ENCODE measurements at regions not wholly inside any gene's neighbourhood (a gene's known extent, or its start where the extent isn't known, plus 50 kb on each side); places are given as distances from the start of the nearest gene placed in this dataset.

GRCh38 chr15:70292076-70292760 lies 194.5 kb upstream of the TLE3 start:
- no peaks in the 10 kb centered on the region for H3K9me3 ChIP-seq
- H3K27ac ChIP-seq: no peak overlapping the region
- no peak overlapping the region for H3K4me3 ChIP-seq
- DNase-seq: no peak
- no peaks in the 10 kb centered on the region for H3K36me3 ChIP-seq
- H3K4me1 ChIP-seq: no peaks in the 10 kb centered on the region
- no peaks in the 10 kb centered on the region for H3K27me3 ChIP-seq
- no peak for TF ChIP-seq POLR2A (IDR thresholded peaks at IDR 0.05)
- TF ChIP-seq, protein P1, sequence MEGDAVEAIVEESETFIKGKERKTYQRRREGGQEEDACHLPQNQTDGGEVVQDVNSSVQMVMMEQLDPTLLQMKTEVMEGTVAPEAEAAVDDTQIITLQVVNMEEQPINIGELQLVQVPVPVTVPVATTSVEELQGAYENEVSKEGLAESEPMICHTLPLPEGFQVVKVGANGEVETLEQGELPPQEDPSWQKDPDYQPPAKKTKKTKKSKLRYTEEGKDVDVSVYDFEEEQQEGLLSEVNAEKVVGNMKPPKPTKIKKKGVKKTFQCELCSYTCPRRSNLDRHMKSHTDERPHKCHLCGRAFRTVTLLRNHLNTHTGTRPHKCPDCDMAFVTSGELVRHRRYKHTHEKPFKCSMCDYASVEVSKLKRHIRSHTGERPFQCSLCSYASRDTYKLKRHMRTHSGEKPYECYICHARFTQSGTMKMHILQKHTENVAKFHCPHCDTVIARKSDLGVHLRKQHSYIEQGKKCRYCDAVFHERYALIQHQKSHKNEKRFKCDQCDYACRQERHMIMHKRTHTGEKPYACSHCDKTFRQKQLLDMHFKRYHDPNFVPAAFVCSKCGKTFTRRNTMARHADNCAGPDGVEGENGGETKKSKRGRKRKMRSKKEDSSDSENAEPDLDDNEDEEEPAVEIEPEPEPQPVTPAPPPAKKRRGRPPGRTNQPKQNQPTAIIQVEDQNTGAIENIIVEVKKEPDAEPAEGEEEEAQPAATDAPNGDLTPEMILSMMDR (IDR thresholded peaks at IDR 0.05): no peak

- no peaks in the 10 kb centered on the region for H3K9me3 ChIP-seq
- H3K36me3 ChIP-seq: no peaks in the 10 kb centered on the region
- H3K27me3 ChIP-seq: no peaks in the 10 kb centered on the region
- no peak overlapping the region for H3K27ac ChIP-seq
- H3K4me3 ChIP-seq: no peak overlapping the region
- peak in 1 of 3 donors; percentile 30 for DNase-seq
- TF ChIP-seq, protein P1 (IDR thresholded peaks at IDR 0.05): no peak
- TF ChIP-seq POLR2A (IDR thresholded peaks at IDR 0.05): no peak
- H3K4me1 ChIP-seq: no peaks in the 10 kb centered on the region
Measured at GRCh38 chr15:70291305-70292075, 193.8 kb upstream of the TLE3 start.

DNA sequence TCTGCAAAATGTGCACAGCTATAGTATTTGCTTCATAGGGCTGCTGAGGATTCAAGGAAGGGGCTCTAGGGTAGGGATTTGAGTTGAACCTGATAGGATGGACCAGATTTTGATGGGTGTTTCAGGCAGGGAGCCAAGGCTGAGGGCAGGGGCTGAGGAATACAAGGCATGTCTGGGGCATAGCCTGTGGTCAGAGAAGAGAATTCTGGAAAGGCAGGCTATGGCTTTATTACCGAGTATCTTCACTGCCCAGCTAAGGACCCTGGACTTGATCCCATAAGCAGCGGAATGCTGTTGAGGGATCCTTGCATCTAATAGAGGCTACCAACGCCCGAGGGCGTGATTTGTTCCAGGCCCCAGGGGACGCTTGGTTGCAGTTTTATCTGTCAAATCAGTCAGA lies 193.0 kb upstream of the TLE3 start:
- DNase-seq: no peak
- H3K27ac ChIP-seq: no peak overlapping the region
- no peak overlapping the region for H3K4me3 ChIP-seq
- no peaks in the 10 kb centered on the region for H3K9me3 ChIP-seq
- no peaks in the 10 kb centered on the region for H3K27me3 ChIP-seq
- no peaks in the 10 kb centered on the region for H3K36me3 ChIP-seq
- no peak for TF ChIP-seq POLR2A (IDR thresholded peaks at IDR 0.05)
- no peaks in the 10 kb centered on the region for H3K4me1 ChIP-seq

- no peak for TF ChIP-seq POLR2A (IDR thresholded peaks at IDR 0.05)
- TF ChIP-seq, protein P1 (IDR thresholded peaks at IDR 0.05): no peak
- no peaks in the 10 kb centered on the region for H3K9me3 ChIP-seq
- no peaks in the 10 kb centered on the region for H3K27me3 ChIP-seq
- peaks cover 0 to 5% (median 0%) of the 10 kb centered on the region in 4 donors for H3K4me1 ChIP-seq
- H3K36me3 ChIP-seq: no peaks in the 10 kb centered on the region
- H3K27ac ChIP-seq: no peak overlapping the region
- H3K4me3 ChIP-seq: no peak overlapping the region
- DNase-seq: peak in 1 of 3 donors; percentile 39
Measured at GRCh38 chr15:70289191-70289955, 191.7 kb upstream of the TLE3 start.

- Histone ChIP-seq H3K27me3 (no peaks in the 10 kb centered on the region), H3K27ac (no peak overlapping the region), H3K9me3 (no peaks in the 10 kb centered on the region), H3K4me3 (no peak overlapping the region), H3K4me1 (peaks cover 0 to 8% (median 0%) of the 10 kb centered on the region in 4 donors), H3K36me3 (no peaks in the 10 kb centered on the region)
- TF ChIP-seq, protein P1 (IDR thresholded peaks at IDR 0.05): no peak
- no peak for TF ChIP-seq POLR2A (IDR thresholded peaks at IDR 0.05)
- peak in 1 of 3 donors; percentile 31 for DNase-seq
Measured at GRCh38 chr15:70286113-70286806, 188.5 kb upstream of the TLE3 start.
